SK-N-MC (cell line): ENCODE measurements at regions not wholly inside any gene's neighbourhood (a gene's known extent, or its start where the extent isn't known, plus 50 kb on each side); places are given as distances from the start of the nearest gene placed in this dataset.

Source experiments
- EZH2 ChIP-seq: fragments of 200-600 bp; sonication (generic); IDR thresholded peaks from one replicate; pipeline ENCODE4 v1.6.1; 2017; ENCODE audit warnings: antibody characterized with exemption
- POLR2AphosphoS5 ChIP-seq: IDR thresholded peaks from 2 replicates; pipeline ENCODE4 v1.6.1; 2012; ENCODE audit warnings: mild to moderate bottlenecking, low read depth, low read length, borderline replicate concordance

- TF ChIP-seq POLR2AphosphoS5 (no peak), EZH2 (no peak)
These were observed 125.0 kb upstream of the ZNF746 start for GRCh38 chr7:149622444-149623210.
